ENCODE measurements at regions not wholly inside any gene's neighbourhood (a gene's known extent, or its start where the extent isn't known, plus 50 kb on each side); places are given as distances from the start of the nearest gene placed in this dataset.
"Not testable (repeated sequence)": the region's sequence is repeated elsewhere in the genome, so short reads cannot be mapped to it uniquely, and the experiment has no call there.

DNA sequence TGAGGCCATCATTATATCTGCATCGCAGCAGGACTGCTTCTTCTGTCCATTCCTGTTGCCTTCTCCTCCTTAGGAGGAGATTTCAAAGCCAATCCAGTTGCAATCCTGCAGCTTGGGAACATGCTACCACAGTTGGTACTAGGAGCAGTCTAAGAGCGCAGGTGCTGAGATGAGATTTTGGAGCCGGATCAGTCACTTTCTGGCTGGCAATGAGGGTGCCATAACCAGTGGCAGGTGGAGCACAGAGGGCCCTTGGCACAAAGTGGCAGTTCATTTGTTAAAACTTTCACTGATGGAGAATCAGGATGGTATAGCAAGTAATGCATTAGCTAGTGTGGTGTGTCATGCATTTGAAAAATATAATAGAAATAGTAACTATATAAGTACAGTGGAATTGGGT is 173.7 kb upstream of the ATP5MC3 start:
- no peak for DNase-seq (ENCODE audit: low spot score)

DNA sequence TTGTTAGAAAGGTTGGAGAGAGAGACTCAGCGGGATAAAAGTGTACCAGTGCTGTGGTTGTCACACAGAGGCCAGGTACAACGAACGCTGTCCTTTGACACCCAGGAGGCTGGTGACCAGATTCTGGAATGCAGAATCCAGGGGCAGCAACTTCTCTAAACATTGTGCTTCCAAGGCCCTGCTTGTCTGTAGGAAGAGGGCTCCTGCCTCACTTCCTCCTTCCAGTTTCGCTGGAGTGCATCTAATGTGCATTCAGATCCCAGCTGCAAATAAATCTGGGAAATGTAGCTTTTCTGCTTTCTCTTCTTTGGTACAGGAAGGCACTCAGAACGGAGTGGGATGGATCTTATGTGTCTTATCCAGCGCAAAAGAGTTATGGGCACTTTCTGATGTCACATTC is 171.8 kb upstream of the ATP5MC3 start:
- no peak for DNase-seq (ENCODE audit: low spot score)

DNA sequence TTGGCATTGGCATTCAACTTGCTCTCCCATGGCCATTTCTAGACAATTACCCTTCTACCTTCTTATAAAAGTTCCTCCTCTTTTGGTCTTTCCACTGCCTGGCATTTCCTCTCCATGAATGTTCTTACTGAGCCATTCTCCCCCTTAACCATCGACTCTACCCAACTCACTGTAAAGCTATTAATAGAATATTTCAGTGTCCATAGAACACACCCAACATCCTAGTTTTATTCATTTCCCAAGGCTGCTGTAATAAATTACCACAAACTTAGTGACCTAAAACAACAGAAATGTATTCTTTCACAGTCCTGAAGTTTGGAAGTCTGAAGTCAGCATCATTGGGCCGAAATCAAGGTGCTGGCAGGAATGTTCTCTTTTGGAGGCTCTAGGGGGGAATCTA is 170.0 kb upstream of the ATP5MC3 start:
- DNase-seq (ENCODE audit: low spot score) = no peak

DNA sequence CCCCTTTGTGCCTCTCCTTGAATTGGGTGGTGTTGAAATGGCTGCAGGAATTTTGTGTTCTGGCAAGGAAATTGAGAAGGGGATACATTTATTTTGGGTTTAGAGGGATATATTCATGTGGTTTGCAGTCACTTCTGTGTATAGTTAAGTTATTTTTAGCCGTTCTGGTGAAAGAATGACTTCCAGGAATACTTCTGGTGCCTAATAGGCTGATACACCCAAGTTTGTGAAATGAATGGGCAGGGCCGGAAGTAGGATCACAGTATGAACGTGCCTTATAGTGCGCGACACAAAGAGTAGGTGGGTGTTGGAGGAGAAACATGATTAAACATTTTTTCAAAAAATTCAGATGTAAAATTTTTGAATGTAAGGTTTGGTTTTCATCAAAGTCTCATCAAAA is 168.6 kb upstream of the ATP5MC3 start:
- no peak for DNase-seq (ENCODE audit: low spot score)

DNA sequence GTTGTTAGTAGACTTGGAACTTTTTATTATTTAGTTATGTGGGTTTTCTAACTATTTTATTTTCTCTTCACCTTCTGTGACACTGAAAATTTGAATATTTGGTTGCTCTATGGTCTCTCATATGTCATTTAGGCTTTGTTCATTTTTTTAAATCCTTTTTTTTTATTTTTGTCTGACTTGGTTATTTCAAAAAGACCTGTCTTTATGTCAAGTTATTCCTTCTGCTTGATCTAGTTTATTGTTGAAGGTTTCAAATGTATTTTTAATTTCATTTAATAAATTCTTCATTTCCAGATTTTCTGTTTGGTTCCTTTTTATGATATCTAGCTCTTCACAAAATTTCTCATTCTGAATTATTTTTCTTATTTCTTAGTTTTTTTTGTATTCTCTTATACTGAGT is 160.6 kb upstream of the ATP5MC3 start:
- DNase-seq (ENCODE audit: low spot score) = no peak

DNA sequence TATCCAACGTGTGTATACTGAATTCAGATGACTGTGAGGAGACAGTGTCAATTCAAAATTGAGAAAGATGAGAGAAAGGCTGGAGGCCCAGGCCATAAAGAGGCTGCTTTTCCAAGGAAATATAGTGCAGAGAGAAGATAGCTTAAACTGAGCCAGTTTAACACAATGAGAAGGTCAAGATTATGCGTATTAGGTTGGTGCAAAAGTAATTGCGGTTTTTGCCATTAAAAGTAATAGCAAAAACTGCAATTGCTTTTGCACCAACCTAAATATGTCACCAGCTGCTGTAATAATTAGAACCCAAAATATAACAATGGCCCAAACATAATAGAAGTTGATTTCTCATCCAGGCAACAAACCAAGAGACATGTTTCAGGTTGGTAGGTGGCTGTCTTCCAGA is 148.7 kb upstream of the ATP5MC3 start:
- DNase-seq (ENCODE audit: low spot score) = no peak

DNA sequence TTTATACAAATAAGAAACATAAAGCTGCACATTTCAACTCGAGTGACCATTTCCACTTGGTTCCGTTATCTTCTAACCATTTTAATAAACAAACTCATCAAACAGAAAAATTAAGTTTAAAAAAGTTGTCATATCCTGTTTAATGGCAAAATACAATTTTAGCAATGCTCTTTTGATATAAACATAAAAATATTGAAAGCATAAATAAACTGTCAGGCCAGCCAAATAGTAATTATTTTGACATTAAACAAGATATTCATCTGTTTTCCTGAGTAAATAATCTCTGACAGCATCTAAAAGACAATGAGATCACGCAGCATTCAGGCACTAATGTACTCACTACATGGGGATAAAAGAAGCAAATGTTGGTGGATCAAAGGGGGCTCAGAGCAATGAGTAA is 145.3 kb upstream of the ATP5MC3 start:
- no peak for DNase-seq (ENCODE audit: low spot score)

DNA sequence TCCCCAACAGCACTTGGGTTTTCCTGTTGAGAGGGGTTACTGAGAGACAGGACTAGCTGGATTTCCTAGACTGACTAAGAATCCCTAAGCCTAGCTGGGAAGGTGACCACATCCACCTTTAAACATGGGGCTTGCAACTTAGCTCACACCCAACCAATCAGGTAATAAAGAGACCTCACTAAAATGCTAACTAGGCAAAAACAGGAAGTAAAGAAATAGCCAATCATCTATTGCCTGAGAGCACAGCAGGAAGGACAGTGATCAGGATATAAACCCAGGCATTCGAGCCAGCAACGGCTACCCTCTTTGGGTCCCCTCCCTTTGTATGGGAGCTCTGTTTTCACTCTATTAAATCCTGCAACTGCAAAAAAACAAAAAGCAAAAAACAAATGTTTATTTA is 144.7 kb upstream of the ATP5MC3 start:
- not testable (repeated sequence) for DNase-seq (ENCODE audit: low spot score)

DNA sequence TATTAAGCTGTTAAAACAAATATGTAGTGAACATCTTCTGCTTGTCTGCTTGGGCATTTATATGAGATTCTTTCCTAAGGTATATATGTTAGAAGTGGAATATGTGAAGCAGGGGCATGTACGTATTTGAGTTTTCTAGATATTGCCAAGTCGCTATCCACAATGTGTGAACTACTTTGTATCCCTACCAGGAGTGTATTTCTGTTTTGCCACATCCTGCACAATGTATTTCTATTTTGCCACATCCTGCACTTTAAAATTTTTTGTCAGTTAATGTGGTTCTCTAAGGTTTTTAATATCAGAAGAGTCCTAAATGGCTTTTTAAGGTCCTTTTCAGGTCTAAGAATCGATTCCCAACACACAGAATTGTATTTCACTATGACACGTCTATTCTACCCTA is 141.7 kb upstream of the ATP5MC3 start:
- no peak for DNase-seq (ENCODE audit: low spot score)

DNA sequence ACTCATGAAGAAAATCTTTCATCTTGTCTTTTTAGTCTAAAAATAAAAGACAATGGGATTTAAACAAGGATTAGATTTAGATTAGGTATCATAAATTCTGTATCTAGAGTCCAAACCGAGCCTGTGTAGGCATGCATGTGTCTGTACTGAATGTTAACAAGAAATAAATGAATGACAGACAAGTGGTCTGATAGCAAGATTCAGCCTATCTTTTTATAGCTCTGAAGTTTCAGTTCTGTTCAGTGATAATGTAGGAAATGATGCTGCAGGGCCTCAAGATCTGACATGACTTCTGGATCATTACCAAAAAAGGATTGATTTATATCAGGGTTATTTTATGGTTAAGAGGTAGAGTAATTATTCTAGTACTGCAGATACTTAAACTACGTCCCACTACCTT is 137.0 kb upstream of the ATP5MC3 start:
- DNase-seq (ENCODE audit: low spot score) = no peak

DNA sequence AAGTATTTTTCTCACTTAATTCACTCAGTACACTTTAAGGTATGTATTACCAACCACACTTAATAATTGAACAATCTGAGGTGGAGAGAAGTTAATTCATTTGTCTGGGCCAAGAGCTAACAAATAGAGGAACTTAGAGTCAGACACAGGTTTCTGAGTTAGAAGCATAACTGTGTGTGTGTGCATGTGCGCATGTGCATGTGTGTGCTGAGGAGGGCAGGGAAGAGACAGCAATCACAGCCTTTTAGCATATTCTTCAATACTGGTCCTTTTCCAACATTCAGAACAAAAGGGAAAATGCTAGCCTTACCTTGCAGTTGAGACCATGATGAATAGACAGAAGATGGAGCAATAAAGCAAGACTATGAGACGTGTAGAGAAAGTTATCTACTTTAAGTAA is 136.2 kb upstream of the ATP5MC3 start:
- no peak for DNase-seq (ENCODE audit: low spot score)

DNA sequence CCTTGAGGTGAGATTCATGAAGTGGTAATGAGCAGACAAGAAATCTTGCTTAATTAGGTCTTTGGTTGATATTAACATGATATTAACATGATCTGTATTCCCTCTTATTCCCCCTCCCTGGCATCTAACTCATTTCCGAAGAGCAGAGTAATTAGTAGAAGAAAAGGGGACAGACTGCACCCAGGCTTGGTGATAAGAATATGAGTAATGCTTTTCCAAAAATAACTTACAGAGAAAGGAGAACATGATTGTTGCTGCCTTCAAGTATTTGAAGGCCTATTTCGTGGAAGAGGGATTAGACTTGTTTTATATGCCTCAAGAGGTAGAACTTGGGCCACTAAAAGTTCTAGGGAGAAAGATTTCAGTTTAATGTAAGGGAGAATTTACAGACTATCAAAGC is 130.6 kb upstream of the ATP5MC3 start:
- DNase-seq (ENCODE audit: low spot score) = no peak

DNA sequence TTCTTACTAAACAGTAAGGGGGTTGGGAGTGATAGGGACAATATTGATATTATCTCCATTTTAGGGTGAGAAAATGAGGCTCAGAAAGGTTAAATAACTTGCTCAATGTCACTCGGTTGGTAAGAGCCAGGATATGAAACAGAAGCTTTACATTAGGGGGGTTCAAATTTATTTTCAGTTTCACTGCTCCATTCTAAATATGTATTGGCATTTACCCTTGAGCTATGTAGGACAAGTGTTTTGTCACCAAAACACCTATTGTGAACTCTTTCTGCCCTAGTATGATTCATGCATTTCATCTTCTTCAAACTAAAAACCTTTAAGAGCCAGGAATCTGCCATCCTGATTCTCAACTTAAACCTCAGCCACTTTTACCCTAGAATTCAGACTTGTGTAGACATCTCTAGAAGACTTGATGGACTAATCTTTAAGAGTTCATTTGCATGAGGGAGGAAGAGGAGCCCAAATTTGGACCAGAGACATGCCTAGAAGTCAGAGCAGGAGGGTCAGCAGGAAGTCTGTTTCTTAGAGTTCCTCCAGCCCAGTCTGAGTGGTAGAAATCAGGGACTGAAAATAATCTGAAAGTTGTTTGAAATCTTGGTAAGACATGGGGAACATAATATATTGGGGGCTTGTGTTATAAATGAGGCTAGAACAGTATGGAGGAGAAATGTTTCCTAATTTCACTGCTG is 129.4 kb upstream of the ATP5MC3 start:
- DNase-seq (ENCODE audit: low spot score) = no peak

DNA sequence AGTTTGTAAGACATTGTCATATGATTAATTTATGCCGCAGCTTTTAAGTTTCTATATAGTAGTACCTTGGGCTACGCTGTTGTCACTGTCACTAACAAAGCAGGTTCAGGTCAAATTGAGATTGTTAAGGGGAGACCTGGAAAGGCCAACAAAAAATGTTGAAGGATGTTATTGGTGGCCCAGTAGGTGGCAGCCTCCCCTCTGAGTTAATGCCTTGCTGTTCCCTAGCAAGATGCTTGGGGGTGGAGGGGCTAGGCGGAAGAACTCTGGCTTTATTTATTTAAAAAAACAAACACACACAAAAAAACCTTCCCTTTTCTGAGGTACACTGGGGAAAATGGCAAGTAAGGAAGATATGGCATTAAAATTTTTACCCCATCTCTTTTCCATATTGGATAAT is 128.3 kb upstream of the ATP5MC3 start:
- no peak for DNase-seq (ENCODE audit: low spot score)

DNA sequence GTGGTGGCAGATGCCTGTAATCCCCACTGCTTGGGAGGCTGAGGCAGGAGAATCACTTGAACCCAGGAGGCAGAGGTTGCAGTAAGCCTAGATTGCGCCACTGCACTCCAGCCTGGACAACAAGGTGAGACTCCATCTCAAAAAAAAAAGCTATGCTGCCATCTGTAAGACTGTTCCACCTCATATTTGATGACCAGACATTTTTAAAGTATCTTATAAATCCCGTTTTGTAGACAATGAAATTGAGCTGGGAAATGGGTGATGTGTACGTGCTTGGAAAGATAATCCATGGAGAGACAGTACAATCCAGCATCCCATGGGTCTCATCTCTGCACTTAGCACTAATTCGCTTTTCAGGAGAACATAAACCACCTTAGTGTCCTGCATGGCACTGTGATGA is 126.5 kb upstream of the ATP5MC3 start:
- no peak for DNase-seq (ENCODE audit: low spot score)

DNA sequence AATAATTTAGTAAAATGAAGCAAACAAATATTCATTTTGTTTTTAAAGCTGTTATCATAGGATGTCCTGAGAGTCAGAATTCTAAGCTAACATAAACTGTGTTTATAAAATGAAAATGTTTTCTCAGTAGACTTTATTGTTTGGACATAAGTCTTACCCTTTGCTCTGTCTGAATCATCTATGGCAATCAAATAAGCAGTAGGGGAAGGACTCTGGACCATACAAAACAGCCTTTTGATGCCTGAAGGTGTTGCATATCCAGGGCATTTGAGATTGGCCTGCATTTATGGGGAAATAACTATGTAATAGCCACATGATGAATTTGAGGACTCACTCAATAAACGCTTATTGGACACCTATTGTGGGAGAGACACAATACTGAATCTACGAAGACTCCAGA is 123.0 kb upstream of the ATP5MC3 start:
- no peak for DNase-seq (ENCODE audit: low spot score)

DNA sequence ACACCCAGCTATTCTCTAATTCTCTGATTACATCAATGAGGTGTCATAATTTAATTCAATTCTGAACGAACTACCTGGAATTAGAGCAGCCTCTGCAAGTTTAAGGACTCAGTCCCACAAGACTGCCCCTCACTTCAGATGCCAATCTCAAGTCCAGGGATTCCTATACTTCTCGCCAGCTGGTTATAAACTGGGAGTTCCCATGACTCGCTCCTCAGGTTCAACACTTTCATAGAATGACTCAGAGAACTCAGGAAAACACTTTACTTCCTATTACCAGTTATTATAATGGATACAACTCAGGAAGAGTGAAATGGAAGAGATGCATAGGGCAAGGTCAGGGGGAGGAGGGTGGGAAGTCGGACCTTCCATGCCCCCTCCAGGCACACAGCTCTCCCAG is 112.3 kb upstream of the ATP5MC3 start:
- no peak for DNase-seq (ENCODE audit: low spot score)

DNA sequence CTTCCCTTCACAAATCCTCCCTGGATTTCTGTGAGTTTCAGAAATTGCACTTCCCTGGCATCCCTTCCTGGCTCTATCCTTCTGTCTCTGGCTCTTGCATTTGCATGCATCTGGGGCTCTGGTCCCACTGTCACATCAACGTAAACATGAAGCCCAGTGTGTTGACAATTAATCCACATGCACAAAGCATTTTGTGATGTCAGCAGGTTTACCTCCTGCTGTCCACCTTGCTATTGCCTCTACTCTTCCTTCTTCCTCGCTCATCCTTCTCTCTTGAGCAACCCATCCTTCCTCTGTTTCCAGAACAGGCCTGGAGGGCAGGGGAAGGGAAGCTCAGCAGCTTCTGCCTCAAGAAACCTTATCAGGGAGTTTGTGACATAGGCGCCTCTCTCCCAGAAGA is 111.7 kb upstream of the ATP5MC3 start:
- DNase-seq (ENCODE audit: low spot score) = no peak

DNA sequence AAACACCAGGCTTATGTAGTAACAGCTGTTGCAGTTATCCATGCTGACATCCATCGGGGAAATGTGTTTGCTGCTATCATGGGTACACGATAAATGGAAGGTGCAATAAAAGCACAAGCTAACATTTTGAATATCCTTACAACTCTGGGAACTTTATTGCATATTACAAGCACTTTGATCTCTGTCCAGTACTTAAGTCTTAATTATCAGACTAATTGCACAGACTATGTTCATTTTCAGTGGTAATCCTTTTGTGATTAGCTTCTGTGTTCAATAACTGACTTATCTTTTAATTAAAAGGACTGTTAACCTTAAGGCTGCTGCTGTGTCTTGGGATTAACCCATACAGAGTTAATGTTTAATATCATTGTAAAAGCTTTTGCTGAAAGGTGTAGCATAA is 101.4 kb upstream of the ATP5MC3 start:
- DNase-seq (ENCODE audit: low spot score) = no peak

DNA sequence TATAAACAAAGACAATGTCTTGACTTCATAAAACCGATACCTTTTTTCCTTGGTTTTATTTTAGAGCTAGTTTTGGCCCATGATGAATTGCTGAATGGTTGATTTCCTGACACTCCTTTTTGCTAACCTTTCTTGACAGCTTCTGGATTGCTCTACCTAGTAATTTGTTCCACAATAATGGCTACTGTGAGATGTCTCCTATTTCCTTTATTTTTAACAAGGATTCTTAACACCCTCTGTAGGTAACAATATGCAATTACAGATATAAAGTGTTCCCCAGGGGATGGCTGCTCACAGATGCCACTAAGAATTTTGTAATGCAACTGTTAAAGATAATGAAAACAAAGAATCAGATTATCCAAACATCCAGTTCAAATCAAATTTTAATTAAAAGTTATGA is 100.8 kb upstream of the ATP5MC3 start:
- no peak for DNase-seq (ENCODE audit: low spot score)

DNA sequence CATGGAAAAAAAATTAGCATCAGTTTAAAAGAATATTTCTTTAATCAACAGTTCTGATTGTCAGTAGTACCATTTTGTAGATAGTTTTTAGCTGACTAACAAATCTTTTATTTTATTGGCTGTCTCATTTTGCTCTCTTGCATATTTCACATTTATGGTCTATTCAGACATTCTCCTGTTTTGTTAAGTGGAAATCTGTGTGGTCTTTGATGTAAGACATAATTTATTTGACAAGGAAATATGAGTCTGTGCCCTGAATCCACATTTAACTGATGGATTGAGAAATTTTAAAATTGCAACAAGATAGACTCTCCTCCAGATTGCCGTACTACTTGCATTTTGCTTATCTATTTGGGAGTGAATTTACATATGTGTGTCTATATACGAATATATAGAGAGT is 96.3 kb upstream of the ATP5MC3 start:
- no peak for DNase-seq (ENCODE audit: low spot score)

DNA sequence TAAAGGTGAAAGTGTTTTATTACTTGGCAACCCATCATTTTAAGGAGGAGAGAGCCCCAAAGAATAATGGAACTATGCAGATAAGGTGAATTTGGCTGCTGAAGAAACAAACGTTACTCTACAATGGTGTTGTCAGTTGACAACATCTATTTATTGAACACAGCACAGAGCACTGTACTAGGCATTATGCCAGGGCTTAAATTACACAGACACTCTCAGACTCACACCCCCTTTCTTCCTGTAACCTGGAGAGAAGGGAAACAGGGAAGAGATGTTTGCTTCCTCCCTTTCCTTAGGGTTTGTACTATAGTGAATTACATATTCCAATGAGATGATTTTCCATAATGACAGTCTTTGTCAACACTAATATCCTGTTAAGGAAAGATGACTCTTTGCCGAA is 94.0 kb upstream of the ATP5MC3 start:
- no peak for DNase-seq (ENCODE audit: low spot score)

DNA sequence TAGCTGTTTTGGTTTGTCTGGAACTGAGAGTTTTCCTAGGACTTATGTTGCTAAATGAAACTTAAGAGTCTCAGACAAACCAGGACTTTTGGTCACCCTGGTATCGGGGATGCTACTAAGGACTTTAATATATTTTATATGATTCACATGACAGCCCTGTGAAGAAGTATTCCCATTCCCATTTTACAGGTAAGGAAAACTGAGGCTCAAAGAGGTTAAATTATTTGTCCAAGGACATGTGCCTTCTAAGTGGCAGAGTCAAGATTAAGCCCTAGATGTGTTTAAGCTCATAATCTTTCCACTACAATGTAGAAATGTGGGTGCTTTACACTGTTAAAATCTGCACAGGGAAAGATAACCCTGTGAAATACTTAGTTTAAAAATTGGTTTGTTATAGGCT is 77.7 kb upstream of the ATP5MC3 start:
- no peak for DNase-seq (ENCODE audit: low spot score)

DNA sequence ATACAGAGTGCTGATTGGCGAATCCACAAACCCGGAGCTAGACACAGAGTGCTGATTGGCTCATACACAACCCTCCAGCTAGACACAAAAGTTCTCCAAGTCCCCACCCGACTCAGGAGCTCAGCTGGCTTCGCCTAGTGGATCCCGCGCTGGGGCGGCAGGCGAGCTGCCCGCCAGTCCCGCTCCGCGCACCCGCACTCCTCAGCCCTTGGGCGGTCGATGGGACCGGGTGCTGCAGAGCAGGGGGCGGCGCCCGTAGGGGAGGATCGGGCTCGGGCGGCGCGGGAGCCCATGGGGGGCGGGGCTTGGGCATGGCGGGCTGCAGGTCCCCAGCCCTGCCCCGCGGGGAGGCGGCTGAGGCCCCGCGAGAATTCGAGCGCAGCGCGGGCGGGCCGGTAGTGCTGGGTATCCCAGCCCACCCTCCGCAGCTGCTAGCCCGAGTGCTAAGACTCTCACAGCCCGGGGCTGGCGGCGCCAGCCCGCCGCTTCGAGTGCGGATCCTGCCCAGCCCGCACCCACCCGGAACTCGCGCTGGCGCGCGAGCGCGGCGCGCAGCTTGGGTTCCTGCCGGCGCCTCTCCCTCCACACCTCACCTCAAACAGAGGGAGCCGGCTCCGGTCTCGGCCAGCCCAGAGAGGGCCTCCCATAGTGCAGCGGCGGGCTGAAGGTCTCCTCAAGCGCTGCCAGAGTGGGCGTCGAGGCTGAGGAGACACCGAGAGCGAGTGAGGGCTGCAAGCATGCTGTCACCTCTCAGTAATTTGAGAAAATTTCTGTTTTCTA is 75.5 kb upstream of the ATP5MC3 start:
- DNase-seq (ENCODE audit: low spot score) = no peak

Data from ureter (tissue), 1 donor.